GM23248 (cell line): ENCODE measurements at regions not wholly inside any gene's neighbourhood (a gene's known extent, or its start where the extent isn't known, plus 50 kb on each side); places are given as distances from the start of the nearest gene placed in this dataset.

Source experiments
- EZH2 ChIP-seq: fragments of 200-600 bp; sonication (generic); IDR thresholded peaks from 2 replicates; pipeline ENCODE4 v1.6.1; 2018; ENCODE audit warnings: antibody characterized with exemption, mild to moderate bottlenecking; ENCODE audit not compliant: insufficient read depth, poor library complexity, severe bottlenecking
- EZH2phosphoT487 ChIP-seq: fragments of 200-600 bp; sonication (generic); IDR thresholded peaks from 2 replicates; pipeline ENCODE4 v1.6.1; 2018; ENCODE audit warnings: antibody characterized with exemption, moderate library complexity, mild to moderate bottlenecking, low read depth; ENCODE audit not compliant: insufficient read depth

GRCh38 chr12:92614001-92614400, 88.8 kb upstream of the PLEKHG7 start:
- no peak for TF ChIP-seq EZH2
- no peak for TF ChIP-seq EZH2phosphoT487
